ENCODE measurements at regions not wholly inside any gene's neighbourhood (a gene's known extent, or its start where the extent isn't known, plus 50 kb on each side); places are given as distances from the start of the nearest gene placed in this dataset.

GRCh38 chr2:147330925-147331324 is 513.9 kb upstream of the ACVR2A start (continued):
- no peak for TF ChIP-seq ZNF2 (tag by site-specific recombination; IDR thresholded peaks at IDR 0.05)

DNA sequence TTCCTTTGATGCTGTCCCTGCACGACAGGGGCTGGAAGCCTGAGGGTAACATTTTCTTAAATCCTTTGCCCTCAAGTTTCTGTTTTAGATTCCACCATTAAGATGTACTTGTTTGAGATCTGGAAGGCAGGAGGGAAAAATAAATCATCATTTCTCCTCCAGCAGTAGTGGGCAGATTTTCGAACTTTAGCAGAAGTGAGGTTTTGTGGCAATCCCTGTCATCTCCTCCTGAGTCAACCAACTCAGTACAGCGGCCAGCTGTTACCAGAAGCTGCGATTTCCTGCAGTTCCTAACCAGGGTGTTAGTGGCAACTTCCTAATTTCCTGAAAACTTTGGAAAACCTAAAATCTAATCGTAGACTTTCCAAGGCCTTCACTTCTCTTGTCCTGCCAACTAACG is 517.2 kb upstream of the ACVR2A start:
- Histone ChIP-seq H3K36me3 (ENCODE audit: control insufficient read depth in 2 of 2, insufficient read depth in 1 of 2, low read length in 2 of 2) (no peaks in the 10 kb centered on the region), H3K9me3 (ENCODE audit: control insufficient read depth, insufficient read depth, low read depth, low read length) (no peaks in the 10 kb centered on the region), H3K27ac (ENCODE audit: extremely low read depth, low read depth, low read length) (no peak overlapping the region), H3K4me1 (ENCODE audit: control insufficient read depth, insufficient read depth, low read length) (no peaks in the 10 kb centered on the region), H3K4me3 (ENCODE audit: low read depth, low read length) (no peak overlapping the region)
- ChIA-PET CTCF (interaction anchor here (0.7 kb wide), 1 partner anchor 244 kb away, joined by 5 read pairs; no protein-coding TSS in a partner anchor), POLR2A (no interaction called here)
- no peak for TF ChIP-seq ZNF175 (tag by site-specific recombination; IDR thresholded peaks at IDR 0.05)
- TF ChIP-seq ZNF19 (tag by site-specific recombination; IDR thresholded peaks at IDR 0.05; ENCODE audit: low read depth): no peak
- TF ChIP-seq, protein P1, sequence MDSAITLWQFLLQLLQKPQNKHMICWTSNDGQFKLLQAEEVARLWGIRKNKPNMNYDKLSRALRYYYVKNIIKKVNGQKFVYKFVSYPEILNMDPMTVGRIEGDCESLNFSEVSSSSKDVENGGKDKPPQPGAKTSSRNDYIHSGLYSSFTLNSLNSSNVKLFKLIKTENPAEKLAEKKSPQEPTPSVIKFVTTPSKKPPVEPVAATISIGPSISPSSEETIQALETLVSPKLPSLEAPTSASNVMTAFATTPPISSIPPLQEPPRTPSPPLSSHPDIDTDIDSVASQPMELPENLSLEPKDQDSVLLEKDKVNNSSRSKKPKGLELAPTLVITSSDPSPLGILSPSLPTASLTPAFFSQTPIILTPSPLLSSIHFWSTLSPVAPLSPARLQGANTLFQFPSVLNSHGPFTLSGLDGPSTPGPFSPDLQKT (IDR thresholded peaks at IDR 0.05; ENCODE audit: borderline replicate concordance, low read depth, low read length): no peak
- TF ChIP-seq PRDM10 (tag by site-specific recombination; IDR thresholded peaks at IDR 0.05): no peak
- TF ChIP-seq ZNF561 (tag by site-specific recombination; IDR thresholded peaks at IDR 0.05; ENCODE audit: borderline replicate concordance): no peak
- TF ChIP-seq EGR2 (tag by site-specific recombination; IDR thresholded peaks at IDR 0.05; ENCODE audit: low read depth): no peak

- no peaks in the 10 kb centered on the region; the same call in 1 of the 2 replicates for H3K9me3 ChIP-seq (ENCODE audit: control insufficient read depth, insufficient read depth, low read depth, low read length)
- TF ChIP-seq ZNF600 (tag by site-specific recombination; IDR thresholded peaks at IDR 0.05) (no peak), GLIS1 (tag by site-specific recombination; IDR thresholded peaks at IDR 0.05) (no peak)
- ChIA-PET CTCF (interaction anchor here (0.7 kb wide), 1 partner anchor 508 kb away, joined by 9 read pairs; no protein-coding TSS in a partner anchor), POLR2A (no interaction called here)
- H3K4me1 ChIP-seq (ENCODE audit: control insufficient read depth, insufficient read depth, low read length): no peaks in the 10 kb centered on the region
- no peak overlapping the region for H3K27ac ChIP-seq (ENCODE audit: extremely low read depth, low read depth, low read length)
- no peaks in the 10 kb centered on the region for H3K36me3 ChIP-seq (ENCODE audit: control insufficient read depth in 2 of 2, insufficient read depth in 1 of 2, low read length in 2 of 2)
- no peak overlapping the region for H3K4me3 ChIP-seq (ENCODE audit: low read depth, low read length)
These were observed 518.8 kb upstream of the ACVR2A start for GRCh38 chr2:147325990-147326389.

GRCh38 chr2:147320146-147320545 is 524.7 kb upstream of the ACVR2A start:
- H3K27ac ChIP-seq (ENCODE audit: extremely low read depth, low read depth, low read length): no peak overlapping the region
- H3K4me1 ChIP-seq (ENCODE audit: control insufficient read depth, insufficient read depth, low read length): no peaks in the 10 kb centered on the region
- no peaks in the 10 kb centered on the region for H3K36me3 ChIP-seq (ENCODE audit: control insufficient read depth in 2 of 2, insufficient read depth in 1 of 2, low read length in 2 of 2)
- no peak overlapping the region for H3K4me3 ChIP-seq (ENCODE audit: low read depth, low read length)
- no peaks in the 10 kb centered on the region; the same call in 1 of the 2 replicates for H3K9me3 ChIP-seq (ENCODE audit: control insufficient read depth, insufficient read depth, low read depth, low read length)
- CTCF ChIA-PET: interaction anchor here (0.6 kb wide), 1 partner anchor 276 kb away, joined by 4 read pairs; no protein-coding TSS in a partner anchor
- POLR2A ChIA-PET: no interaction called here
- TF ChIP-seq ZNF280C (tag by site-specific recombination; IDR thresholded peaks at IDR 0.05): no peak
- no peak for TF ChIP-seq HOXA7 (CRISPR knock-in tag; IDR thresholded peaks at IDR 0.05; ENCODE audit: borderline replicate concordance)
- TF ChIP-seq ZNF354C (tag by site-specific recombination; IDR thresholded peaks at IDR 0.05; ENCODE audit: borderline replicate concordance, low read depth): no peak
- no peak for TF ChIP-seq ZNF423 (tag by site-specific recombination; IDR thresholded peaks at IDR 0.05)
- no peak for TF ChIP-seq ZNF76 (tag by site-specific recombination; IDR thresholded peaks at IDR 0.05; ENCODE audit: borderline replicate concordance, low read depth)
- TF ChIP-seq ZNF580 (tag by site-specific recombination; IDR thresholded peaks at IDR 0.05): no peak
- TF ChIP-seq PRDM10 (tag by site-specific recombination; IDR thresholded peaks at IDR 0.05): no peak

Measured in HEK293 (cell line).